Embryonic facial prominence (tissue), 1 donor: ENCODE measurements at regions not wholly inside any gene's neighbourhood (a gene's known extent, or its start where the extent isn't known, plus 50 kb on each side); places are given as distances from the start of the nearest gene placed in this dataset.
"Not testable (repeated sequence)": the region's sequence is repeated elsewhere in the genome, so short reads cannot be mapped to it uniquely, and the experiment has no call there.

Source experiments
- DNase-seq: peaks from one replicate; pipeline ENCODE4 v3.0.0-alpha.2; 2016; ENCODE audit errors: extremely low spot score

- no peak for DNase-seq
Observed at GRCh38 chr3:86794361-86795065, 196.4 kb downstream of the VGLL3 start.

- DNase-seq = peak; percentile 23
Observed at GRCh38 chr3:86793786-86794185, 197.2 kb downstream of the VGLL3 start.

- no peak for DNase-seq
Observed at GRCh38 chr3:86792316-86792715, 198.6 kb downstream of the VGLL3 start.

- no peak for DNase-seq
Observed at GRCh38 chr3:86790884-86791549, 199.9 kb downstream of the VGLL3 start.

GRCh38 chr3:86788371-86788770 is 202.6 kb downstream of the VGLL3 start:
- DNase-seq = no peak

- DNase-seq = no peak
Observed at GRCh38 chr3:86787091-86787490, 203.9 kb downstream of the VGLL3 start.

GRCh38 chr3:86785386-86785785 is 205.6 kb downstream of the VGLL3 start:
- peak; percentile 59 for DNase-seq

- no peak for DNase-seq
Observed at GRCh38 chr3:86782866-86783265, 208.1 kb downstream of the VGLL3 start.

- DNase-seq = no peak
Observed at GRCh38 chr3:86782286-86782685, 208.7 kb downstream of the VGLL3 start.

- peak; percentile 62 for DNase-seq
Observed at GRCh38 chr3:86774082-86774691, 216.8 kb downstream of the VGLL3 start.

- no peak for DNase-seq
Observed at GRCh38 chr3:86772699-86773098, 218.2 kb downstream of the VGLL3 start.

GRCh38 chr3:86771741-86772512 is 219.0 kb downstream of the VGLL3 start:
- no peak for DNase-seq

- no peak for DNase-seq
Observed at GRCh38 chr3:86766331-86766730, 224.6 kb downstream of the VGLL3 start.

- not testable (repeated sequence) for DNase-seq
Observed at GRCh38 chr3:86757322-86758179, 233.4 kb downstream of the VGLL3 start.

GRCh38 chr3:86748015-86748414 is 242.9 kb downstream of the VGLL3 start:
- DNase-seq = no peak

- no peak for DNase-seq
Observed at GRCh38 chr3:86744051-86744450, 246.9 kb downstream of the VGLL3 start.

- DNase-seq = no peak
Observed at GRCh38 chr3:86743233-86743632, 247.7 kb downstream of the VGLL3 start.

- no peak for DNase-seq
Observed at GRCh38 chr3:86740751-86741150, 250.2 kb downstream of the VGLL3 start.

- DNase-seq = no peak
Observed at GRCh38 chr3:86739244-86739643, 251.7 kb downstream of the VGLL3 start.

GRCh38 chr3:86738684-86739083 is 252.3 kb downstream of the VGLL3 start:
- DNase-seq = no peak

GRCh38 chr3:86737517-86737916 is 253.4 kb downstream of the VGLL3 start:
- DNase-seq = no peak
